Frontal cortex (tissue), 3 donors: ENCODE measurements at regions not wholly inside any gene's neighbourhood (a gene's known extent, or its start where the extent isn't known, plus 50 kb on each side); places are given as distances from the start of the nearest gene placed in this dataset.

Source experiments
- DNase-seq, 2 donors: peaks; one replicate each; pipeline ENCODE4 v3.0.0; 2012; ENCODE audit warnings: low spot score in 2 of 2
- FAIRE-seq: peaks from 2 replicates; lab custom pipeline; 2012; peaks lifted over from hg19 to GRCh38; lab: Jason Lieb, UNC
- donor health status: control.
- donor health status: control.
- donor health status: control.

GRCh38 chr6:122524056-122524455, 52.4 kb upstream of the SERINC1 start:
- DNase-seq (no peak), FAIRE-seq (no peak)

DNA sequence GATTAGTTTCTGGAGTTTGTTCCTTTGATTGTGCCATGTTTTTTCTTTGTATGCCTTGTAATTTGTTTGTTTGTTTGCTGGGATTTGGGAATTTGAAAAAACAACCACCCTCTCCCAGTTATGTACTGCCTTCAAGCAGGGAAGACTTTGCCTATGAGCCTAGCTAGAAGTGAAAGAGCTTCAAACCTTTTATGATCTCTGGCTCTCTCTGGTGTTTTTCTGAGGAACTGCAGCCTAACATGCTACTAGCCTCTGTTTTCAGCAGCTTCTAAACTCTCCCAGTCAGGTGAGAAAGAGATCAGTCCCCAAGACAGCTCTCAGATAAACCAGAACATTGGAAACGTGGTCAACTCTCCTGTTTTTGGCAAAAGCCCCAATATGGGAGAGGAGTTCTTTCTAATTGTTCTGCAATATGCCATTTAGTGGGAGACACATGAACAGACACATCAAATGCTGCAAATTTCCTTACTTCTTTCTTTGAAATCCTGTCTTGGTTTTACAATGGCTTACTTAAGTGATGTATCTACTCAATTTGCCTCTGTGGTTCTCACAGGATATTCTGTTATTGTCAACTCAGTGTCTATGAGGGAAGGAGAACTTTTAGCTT, 58.9 kb upstream of the SERINC1 start:
- FAIRE-seq (peak; percentile 43), DNase-seq (peak; percentile 12 to 18)

GRCh38 chr6:122548281-122548680, 61.9 kb upstream of the PKIB start:
- DNase-seq: no peak
- no peak for FAIRE-seq

- FAIRE-seq: no peak
- DNase-seq: no peak
Observed at GRCh38 chr6:122548820-122549219, 61.4 kb upstream of the PKIB start.

GRCh38 chr6:122553697-122554096, 56.5 kb upstream of the PKIB start:
- FAIRE-seq: no peak
- no peak for DNase-seq

DNA sequence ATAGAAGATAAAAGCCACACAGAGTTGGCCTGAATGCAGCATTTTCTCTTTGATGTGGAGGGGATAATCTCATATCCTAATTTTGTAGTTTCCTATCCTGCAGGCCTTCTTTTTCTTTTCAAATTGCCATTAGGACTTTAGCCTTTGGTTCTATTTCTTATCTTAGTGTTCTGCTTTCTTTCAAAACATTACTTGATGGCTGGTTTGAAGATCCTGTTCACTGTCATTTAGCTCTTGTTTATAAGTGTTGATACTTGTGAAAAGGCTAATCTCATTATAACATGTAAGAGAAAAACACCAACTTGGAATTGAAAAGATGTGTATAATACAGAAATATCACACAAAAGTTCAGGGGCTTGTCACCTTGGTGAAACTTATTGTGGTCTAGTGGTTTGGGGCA, 54.6 kb upstream of the PKIB start:
- DNase-seq: no peak
- no peak for FAIRE-seq

GRCh38 chr6:122558080-122558479, 52.1 kb upstream of the PKIB start:
- FAIRE-seq (no peak), DNase-seq (no peak)
